HL-60 (cell line): ENCODE measurements at regions not wholly inside any gene's neighbourhood (a gene's known extent, or its start where the extent isn't known, plus 50 kb on each side); places are given as distances from the start of the nearest gene placed in this dataset.

Experiments
- DNase-seq, 2 experiments: peaks; one replicate each; pipeline ENCODE4 v3.0.0-alpha.2; 2010 to 2020; ENCODE audit warnings: low read depth in 1 of 2, low spot score in 1 of 2
- H3K27ac ChIP-seq: fragments of 250-450 bp; sonication (Bioruptor Pico); replicated peaks from 2 replicates; pipeline ENCODE4 v1.5.1; 2020; ENCODE audit warnings: mild to moderate bottlenecking, moderate library complexity
- H3K27me3 ChIP-seq: fragments of 250-450 bp; sonication (Bioruptor Pico); 2 replicates; pipeline ENCODE4 v1.5.1; 2021; ENCODE audit warnings: mild to moderate bottlenecking, moderate library complexity; ENCODE audit not compliant: insufficient read depth, poor library complexity, severe bottlenecking
- H3K4me3 ChIP-seq: replicated peaks from 2 replicates; pipeline ENCODE4 v1.5.1; 2011; ENCODE audit warnings: mild to moderate bottlenecking, control low read depth, low read length; ENCODE audit not compliant: insufficient read depth
- GABPA ChIP-seq: IDR thresholded peaks from 2 replicates; pipeline ENCODE4 v1.6.1; 2012; ENCODE audit warnings: low read depth
- POLR2AphosphoS5 ChIP-seq: IDR thresholded peaks from 2 replicates; pipeline ENCODE4 v1.6.1; 2012; ENCODE audit warnings: low read depth
- SPI1 ChIP-seq: IDR thresholded peaks from 2 replicates; pipeline ENCODE4 v1.6.1; 2012; ENCODE audit warnings: low read depth, mild to moderate bottlenecking, borderline replicate concordance
- TF ChIP-seq, protein P1 (sequence below): IDR thresholded peaks from one replicate; pipeline ENCODE4 v1.5.1; 2011; ENCODE audit warnings: low read length, control low read depth, inconsistent platforms; ENCODE audit not compliant: insufficient read depth
- TF ChIP-seq, protein P2 (sequence below): IDR thresholded peaks from 2 replicates; pipeline ENCODE4 v1.6.1; 2012; ENCODE audit warnings: low read depth; ENCODE audit not compliant: insufficient replicate concordance

- Histone ChIP-seq H3K27me3 (peaks cover 4% of the 10 kb centered on the region), H3K27ac (no peak overlapping the region), H3K4me3 (no peak overlapping the region)
- DNase-seq = no peak
- TF ChIP-seq POLR2AphosphoS5 (no peak), SPI1 (no peak), GABPA (no peak)
- TF ChIP-seq, protein P1, sequence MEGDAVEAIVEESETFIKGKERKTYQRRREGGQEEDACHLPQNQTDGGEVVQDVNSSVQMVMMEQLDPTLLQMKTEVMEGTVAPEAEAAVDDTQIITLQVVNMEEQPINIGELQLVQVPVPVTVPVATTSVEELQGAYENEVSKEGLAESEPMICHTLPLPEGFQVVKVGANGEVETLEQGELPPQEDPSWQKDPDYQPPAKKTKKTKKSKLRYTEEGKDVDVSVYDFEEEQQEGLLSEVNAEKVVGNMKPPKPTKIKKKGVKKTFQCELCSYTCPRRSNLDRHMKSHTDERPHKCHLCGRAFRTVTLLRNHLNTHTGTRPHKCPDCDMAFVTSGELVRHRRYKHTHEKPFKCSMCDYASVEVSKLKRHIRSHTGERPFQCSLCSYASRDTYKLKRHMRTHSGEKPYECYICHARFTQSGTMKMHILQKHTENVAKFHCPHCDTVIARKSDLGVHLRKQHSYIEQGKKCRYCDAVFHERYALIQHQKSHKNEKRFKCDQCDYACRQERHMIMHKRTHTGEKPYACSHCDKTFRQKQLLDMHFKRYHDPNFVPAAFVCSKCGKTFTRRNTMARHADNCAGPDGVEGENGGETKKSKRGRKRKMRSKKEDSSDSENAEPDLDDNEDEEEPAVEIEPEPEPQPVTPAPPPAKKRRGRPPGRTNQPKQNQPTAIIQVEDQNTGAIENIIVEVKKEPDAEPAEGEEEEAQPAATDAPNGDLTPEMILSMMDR = no peak
- TF ChIP-seq, protein P2, sequence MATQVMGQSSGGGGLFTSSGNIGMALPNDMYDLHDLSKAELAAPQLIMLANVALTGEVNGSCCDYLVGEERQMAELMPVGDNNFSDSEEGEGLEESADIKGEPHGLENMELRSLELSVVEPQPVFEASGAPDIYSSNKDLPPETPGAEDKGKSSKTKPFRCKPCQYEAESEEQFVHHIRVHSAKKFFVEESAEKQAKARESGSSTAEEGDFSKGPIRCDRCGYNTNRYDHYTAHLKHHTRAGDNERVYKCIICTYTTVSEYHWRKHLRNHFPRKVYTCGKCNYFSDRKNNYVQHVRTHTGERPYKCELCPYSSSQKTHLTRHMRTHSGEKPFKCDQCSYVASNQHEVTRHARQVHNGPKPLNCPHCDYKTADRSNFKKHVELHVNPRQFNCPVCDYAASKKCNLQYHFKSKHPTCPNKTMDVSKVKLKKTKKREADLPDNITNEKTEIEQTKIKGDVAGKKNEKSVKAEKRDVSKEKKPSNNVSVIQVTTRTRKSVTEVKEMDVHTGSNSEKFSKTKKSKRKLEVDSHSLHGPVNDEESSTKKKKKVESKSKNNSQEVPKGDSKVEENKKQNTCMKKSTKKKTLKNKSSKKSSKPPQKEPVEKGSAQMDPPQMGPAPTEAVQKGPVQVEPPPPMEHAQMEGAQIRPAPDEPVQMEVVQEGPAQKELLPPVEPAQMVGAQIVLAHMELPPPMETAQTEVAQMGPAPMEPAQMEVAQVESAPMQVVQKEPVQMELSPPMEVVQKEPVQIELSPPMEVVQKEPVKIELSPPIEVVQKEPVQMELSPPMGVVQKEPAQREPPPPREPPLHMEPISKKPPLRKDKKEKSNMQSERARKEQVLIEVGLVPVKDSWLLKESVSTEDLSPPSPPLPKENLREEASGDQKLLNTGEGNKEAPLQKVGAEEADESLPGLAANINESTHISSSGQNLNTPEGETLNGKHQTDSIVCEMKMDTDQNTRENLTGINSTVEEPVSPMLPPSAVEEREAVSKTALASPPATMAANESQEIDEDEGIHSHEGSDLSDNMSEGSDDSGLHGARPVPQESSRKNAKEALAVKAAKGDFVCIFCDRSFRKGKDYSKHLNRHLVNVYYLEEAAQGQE = no peak
Measured at GRCh38 chr10:64036321-64036930, 515.2 kb downstream of the REEP3 start.

GRCh38 chr10:64037071-64037661 is 516.0 kb downstream of the REEP3 start:
- TF ChIP-seq SPI1 (no peak), GABPA (no peak), POLR2AphosphoS5 (no peak)
- TF ChIP-seq, protein P2 = no peak
- TF ChIP-seq, protein P1 = no peak
- peaks cover 4% of the 10 kb centered on the region for H3K27me3 ChIP-seq
- H3K4me3 ChIP-seq = no peak overlapping the region
- no peak overlapping the region for H3K27ac ChIP-seq
- DNase-seq = no peak

DNA sequence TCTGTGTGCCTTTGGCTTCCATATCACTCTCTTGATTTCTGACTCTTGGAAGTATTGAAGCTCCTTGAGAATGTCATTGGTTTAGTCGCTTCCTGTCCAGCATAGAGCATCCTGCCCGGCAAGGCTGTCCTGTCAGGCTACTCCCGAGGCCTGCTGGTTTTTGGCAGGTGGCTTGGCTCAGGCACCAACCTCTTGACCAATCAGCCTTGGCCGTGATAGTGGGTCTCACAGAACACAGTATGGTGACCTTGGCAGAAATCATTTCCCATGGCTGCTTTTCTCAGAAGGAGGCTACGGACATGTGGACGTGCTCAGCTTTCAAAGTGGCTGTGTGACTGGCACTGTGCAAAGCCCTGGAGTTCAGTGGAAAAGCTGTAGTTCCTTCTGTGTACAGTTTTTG is 516.9 kb downstream of the REEP3 start:
- H3K4me3 ChIP-seq = no peak overlapping the region
- peaks cover 4% of the 10 kb centered on the region for H3K27me3 ChIP-seq
- no peak overlapping the region for H3K27ac ChIP-seq
- TF ChIP-seq POLR2AphosphoS5 (no peak), GABPA (no peak), SPI1 (no peak)
- TF ChIP-seq, protein P1 = no peak
- TF ChIP-seq, protein P2 = no peak
- no peak for DNase-seq
